Lower leg skin (tissue), 3 donors: ENCODE measurements at regions not wholly inside any gene's neighbourhood (a gene's known extent, or its start where the extent isn't known, plus 50 kb on each side); places are given as distances from the start of the nearest gene placed in this dataset.

Source experiments
- CTCF ChIP-seq, 3 donors: fragments of 450-650 bp; IDR thresholded peaks; one replicate each; pipeline ENCODE4 v1.5.1; 2016; ENCODE audit warnings: antibody characterized with exemption in 3 of 3, mild to moderate bottlenecking in 3 of 3, moderate library complexity in 2 of 3
- POLR2A ChIP-seq, 2 donors: fragments of 450-650 bp; IDR thresholded peaks; one replicate each; pipeline ENCODE4 v1.6.1; 2016 to 2017; ENCODE audit warnings: antibody characterized with exemption in 2 of 2, mild to moderate bottlenecking in 1 of 2, moderate library complexity in 1 of 2

GRCh38 chr5:38110130-38110529, 148.2 kb upstream of the EGFLAM start:
- TF ChIP-seq CTCF (IDR thresholded peaks at IDR 0.05) (no peak), POLR2A (IDR thresholded peaks at IDR 0.05) (no peak)
